SK-N-MC (cell line): ENCODE measurements at regions not wholly inside any gene's neighbourhood (a gene's known extent, or its start where the extent isn't known, plus 50 kb on each side); places are given as distances from the start of the nearest gene placed in this dataset.

Source experiments
- EZH2 ChIP-seq: fragments of 200-600 bp; sonication (generic); IDR thresholded peaks from one replicate; pipeline ENCODE4 v1.6.1; 2017; ENCODE audit warnings: antibody characterized with exemption
- FOXP2 ChIP-seq: optimal IDR thresholded peaks from 2 replicates; pipeline ENCODE3; 2011; ENCODE audit warnings: mild to moderate bottlenecking, moderate library complexity; ENCODE audit not compliant: insufficient read depth; ENCODE audit errors: extremely low read length, control extremely low read depth
- POLR2AphosphoS5 ChIP-seq: IDR thresholded peaks from 2 replicates; pipeline ENCODE4 v1.6.1; 2012; ENCODE audit warnings: mild to moderate bottlenecking, low read depth, low read length, borderline replicate concordance

DNA sequence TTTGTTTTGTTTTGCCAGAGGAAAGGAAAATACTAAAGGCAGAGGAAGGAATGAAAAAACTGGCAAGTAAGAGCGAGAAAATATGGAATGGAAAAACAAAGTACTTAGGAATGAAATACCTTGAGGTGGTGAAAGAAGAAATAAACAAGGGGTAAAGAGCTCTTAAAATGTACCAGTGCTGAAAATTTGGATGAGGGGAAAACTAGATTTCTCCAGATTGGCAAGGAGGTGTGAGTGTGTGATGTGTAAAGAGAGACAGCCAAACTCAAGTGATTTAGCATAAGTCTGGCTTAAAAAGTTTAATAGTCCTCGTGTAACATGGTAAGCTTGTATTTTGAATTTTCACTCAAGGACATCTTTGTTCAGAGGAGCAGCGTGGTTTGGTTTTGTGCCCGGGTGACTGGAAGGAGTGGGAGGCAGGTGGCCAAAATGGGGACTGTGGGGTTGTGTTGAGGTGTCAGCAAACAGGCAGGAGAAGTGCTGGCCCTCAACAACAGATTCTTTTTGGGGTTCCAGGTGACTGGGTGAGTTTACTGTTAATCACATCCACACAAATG lies 102.7 kb downstream of the DACT1 start:
- TF ChIP-seq POLR2AphosphoS5 (no peak), EZH2 (no peak), FOXP2 (no peak)
